ENCODE measurements at regions not wholly inside any gene's neighbourhood (a gene's known extent, or its start where the extent isn't known, plus 50 kb on each side); places are given as distances from the start of the nearest gene placed in this dataset.

- CTCF ChIA-PET: no interaction called here
- Histone ChIP-seq H3K4me1 (no peaks in the 10 kb centered on the region), H3K4me3 (ENCODE audit: low read depth, low read length) (no peak overlapping the region), H3K27me3 (replicated peaks; ENCODE audit: control insufficient read depth, insufficient read depth, low read length) (no peaks in the 10 kb centered on the region), H3K36me3 (ENCODE audit: control insufficient read depth, insufficient read depth, low read length) (no peaks in the 10 kb centered on the region), H3K9me3 (no peaks in the 10 kb centered on the region)
- BruUV-seq (replicated peaks): no TSS peak
- peaks cover 11% of the 10 kb centered on the region for H3K4me1 Mint-ChIP-seq (ENCODE audit: low read depth, unreplicated experiment)
- H3K27ac Mint-ChIP-seq (ENCODE audit: unreplicated experiment): no peak overlapping the region
- H3K36me3 Mint-ChIP-seq (ENCODE audit: insufficient read depth, unreplicated experiment): no peaks in the 10 kb centered on the region
- intact Hi-C loops (cut with micrococcal nuclease; ENCODE audit: unreplicated experiment): no loop called here
- DNase-seq: no peak
- peaks cover 3% of the 10 kb centered on the region for H3K27me3 Mint-ChIP-seq (ENCODE audit: insufficient read depth, unreplicated experiment)
- no peak for TF ChIP-seq CTCF (IDR thresholded peaks at IDR 0.05; ENCODE audit: insufficient read depth in 1 of 2, low read depth in 1 of 2, low read length in 1 of 2, severe bottlenecking in 1 of 2, unreplicated experiment in 1 of 2)
- no peak overlapping the region for H3K4me3 Mint-ChIP-seq (ENCODE audit: unreplicated experiment)
- H3K9me3 Mint-ChIP-seq (ENCODE audit: unreplicated experiment): no peaks in the 10 kb centered on the region
- POLR2A ChIA-PET: no interaction called here
These were observed 135.8 kb downstream of the SPAG6 start for GRCh38 chr10:22481106-22481505.

- Mint-ChIP-seq H3K27ac (ENCODE audit: unreplicated experiment) (no peak overlapping the region), H3K27me3 (ENCODE audit: insufficient read depth, unreplicated experiment) (peaks cover 3% of the 10 kb centered on the region)
- POLR2A ChIA-PET: no interaction called here
These were observed 136.6 kb downstream of the SPAG6 start for GRCh38 chr10:22481687-22482539.

GRCh38 chr10:22483132-22483531 is 137.8 kb downstream of the SPAG6 start:
- DNase-seq: no peak
- ChIA-PET CTCF (no interaction called here), POLR2A (no interaction called here)
- no TSS peak for BruUV-seq (replicated peaks)
- Mint-ChIP-seq H3K27me3 (ENCODE audit: insufficient read depth, unreplicated experiment) (peaks cover 3% of the 10 kb centered on the region), H3K4me1 (ENCODE audit: low read depth, unreplicated experiment) (peaks cover 11% of the 10 kb centered on the region), H3K36me3 (ENCODE audit: insufficient read depth, unreplicated experiment) (no peaks in the 10 kb centered on the region), H3K4me3 (ENCODE audit: unreplicated experiment) (no peak overlapping the region), H3K9me3 (ENCODE audit: unreplicated experiment) (no peaks in the 10 kb centered on the region), H3K27ac (ENCODE audit: unreplicated experiment) (no peak overlapping the region)
- Histone ChIP-seq H3K9me3 (no peaks in the 10 kb centered on the region), H3K36me3 (ENCODE audit: control insufficient read depth, insufficient read depth, low read length) (no peaks in the 10 kb centered on the region), H3K4me1 (no peaks in the 10 kb centered on the region), H3K27me3 (replicated peaks; ENCODE audit: control insufficient read depth, insufficient read depth, low read length) (no peaks in the 10 kb centered on the region), H3K4me3 (ENCODE audit: low read depth, low read length) (no peak overlapping the region)
- no peak for TF ChIP-seq CTCF (IDR thresholded peaks at IDR 0.05; ENCODE audit: insufficient read depth in 1 of 2, low read depth in 1 of 2, low read length in 1 of 2, severe bottlenecking in 1 of 2, unreplicated experiment in 1 of 2)
- intact Hi-C loops (cut with micrococcal nuclease; ENCODE audit: unreplicated experiment): no loop called here

More at GRCh38 chr10:22481687-22482539, 136.6 kb downstream of the SPAG6 start:
- intact Hi-C loops (cut with micrococcal nuclease; ENCODE audit: unreplicated experiment): no loop called here
- H3K4me1 Mint-ChIP-seq (ENCODE audit: low read depth, unreplicated experiment): peaks cover 11% of the 10 kb centered on the region
- no peak for DNase-seq
- no TSS peak for BruUV-seq (replicated peaks)
- Histone ChIP-seq H3K27me3 (replicated peaks; ENCODE audit: control insufficient read depth, insufficient read depth, low read length) (no peaks in the 10 kb centered on the region), H3K36me3 (ENCODE audit: control insufficient read depth, insufficient read depth, low read length) (no peaks in the 10 kb centered on the region), H3K4me3 (ENCODE audit: low read depth, low read length) (no peak overlapping the region), H3K9me3 (no peaks in the 10 kb centered on the region), H3K4me1 (no peaks in the 10 kb centered on the region)
- no peaks in the 10 kb centered on the region for H3K36me3 Mint-ChIP-seq (ENCODE audit: insufficient read depth, unreplicated experiment)
- CTCF ChIA-PET: no interaction called here
- H3K4me3 Mint-ChIP-seq (ENCODE audit: unreplicated experiment): no peak overlapping the region
- no peak for TF ChIP-seq CTCF (IDR thresholded peaks at IDR 0.05; ENCODE audit: insufficient read depth in 1 of 2, low read depth in 1 of 2, low read length in 1 of 2, severe bottlenecking in 1 of 2, unreplicated experiment in 1 of 2)
- H3K9me3 Mint-ChIP-seq (ENCODE audit: unreplicated experiment): no peaks in the 10 kb centered on the region

Measured in Caco-2 (cell line).